ENCODE measurements at regions not wholly inside any gene's neighbourhood (a gene's known extent, or its start where the extent isn't known, plus 50 kb on each side); places are given as distances from the start of the nearest gene placed in this dataset.

DNA sequence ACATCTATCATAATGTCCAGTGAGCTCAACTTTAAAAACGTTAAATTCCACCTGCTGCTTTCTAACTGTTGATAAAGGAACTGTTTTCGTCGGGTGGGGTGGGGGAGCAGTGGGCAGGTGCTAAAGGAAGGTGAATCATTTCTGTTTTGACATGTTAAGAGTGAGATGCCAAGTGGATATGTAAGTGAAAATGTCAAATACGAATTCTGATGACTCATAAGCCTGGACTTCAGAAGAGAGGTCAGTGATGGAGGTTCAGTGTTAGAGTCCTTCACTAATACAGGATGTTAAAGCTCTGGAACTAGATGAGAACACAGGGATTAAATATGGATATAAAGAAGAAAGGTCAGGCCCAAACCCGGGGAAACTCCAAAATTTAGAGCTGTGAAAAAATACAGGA lies 617.9 kb upstream of the CTNND2 start (continued):
- TF ChIP-seq, protein P1, sequence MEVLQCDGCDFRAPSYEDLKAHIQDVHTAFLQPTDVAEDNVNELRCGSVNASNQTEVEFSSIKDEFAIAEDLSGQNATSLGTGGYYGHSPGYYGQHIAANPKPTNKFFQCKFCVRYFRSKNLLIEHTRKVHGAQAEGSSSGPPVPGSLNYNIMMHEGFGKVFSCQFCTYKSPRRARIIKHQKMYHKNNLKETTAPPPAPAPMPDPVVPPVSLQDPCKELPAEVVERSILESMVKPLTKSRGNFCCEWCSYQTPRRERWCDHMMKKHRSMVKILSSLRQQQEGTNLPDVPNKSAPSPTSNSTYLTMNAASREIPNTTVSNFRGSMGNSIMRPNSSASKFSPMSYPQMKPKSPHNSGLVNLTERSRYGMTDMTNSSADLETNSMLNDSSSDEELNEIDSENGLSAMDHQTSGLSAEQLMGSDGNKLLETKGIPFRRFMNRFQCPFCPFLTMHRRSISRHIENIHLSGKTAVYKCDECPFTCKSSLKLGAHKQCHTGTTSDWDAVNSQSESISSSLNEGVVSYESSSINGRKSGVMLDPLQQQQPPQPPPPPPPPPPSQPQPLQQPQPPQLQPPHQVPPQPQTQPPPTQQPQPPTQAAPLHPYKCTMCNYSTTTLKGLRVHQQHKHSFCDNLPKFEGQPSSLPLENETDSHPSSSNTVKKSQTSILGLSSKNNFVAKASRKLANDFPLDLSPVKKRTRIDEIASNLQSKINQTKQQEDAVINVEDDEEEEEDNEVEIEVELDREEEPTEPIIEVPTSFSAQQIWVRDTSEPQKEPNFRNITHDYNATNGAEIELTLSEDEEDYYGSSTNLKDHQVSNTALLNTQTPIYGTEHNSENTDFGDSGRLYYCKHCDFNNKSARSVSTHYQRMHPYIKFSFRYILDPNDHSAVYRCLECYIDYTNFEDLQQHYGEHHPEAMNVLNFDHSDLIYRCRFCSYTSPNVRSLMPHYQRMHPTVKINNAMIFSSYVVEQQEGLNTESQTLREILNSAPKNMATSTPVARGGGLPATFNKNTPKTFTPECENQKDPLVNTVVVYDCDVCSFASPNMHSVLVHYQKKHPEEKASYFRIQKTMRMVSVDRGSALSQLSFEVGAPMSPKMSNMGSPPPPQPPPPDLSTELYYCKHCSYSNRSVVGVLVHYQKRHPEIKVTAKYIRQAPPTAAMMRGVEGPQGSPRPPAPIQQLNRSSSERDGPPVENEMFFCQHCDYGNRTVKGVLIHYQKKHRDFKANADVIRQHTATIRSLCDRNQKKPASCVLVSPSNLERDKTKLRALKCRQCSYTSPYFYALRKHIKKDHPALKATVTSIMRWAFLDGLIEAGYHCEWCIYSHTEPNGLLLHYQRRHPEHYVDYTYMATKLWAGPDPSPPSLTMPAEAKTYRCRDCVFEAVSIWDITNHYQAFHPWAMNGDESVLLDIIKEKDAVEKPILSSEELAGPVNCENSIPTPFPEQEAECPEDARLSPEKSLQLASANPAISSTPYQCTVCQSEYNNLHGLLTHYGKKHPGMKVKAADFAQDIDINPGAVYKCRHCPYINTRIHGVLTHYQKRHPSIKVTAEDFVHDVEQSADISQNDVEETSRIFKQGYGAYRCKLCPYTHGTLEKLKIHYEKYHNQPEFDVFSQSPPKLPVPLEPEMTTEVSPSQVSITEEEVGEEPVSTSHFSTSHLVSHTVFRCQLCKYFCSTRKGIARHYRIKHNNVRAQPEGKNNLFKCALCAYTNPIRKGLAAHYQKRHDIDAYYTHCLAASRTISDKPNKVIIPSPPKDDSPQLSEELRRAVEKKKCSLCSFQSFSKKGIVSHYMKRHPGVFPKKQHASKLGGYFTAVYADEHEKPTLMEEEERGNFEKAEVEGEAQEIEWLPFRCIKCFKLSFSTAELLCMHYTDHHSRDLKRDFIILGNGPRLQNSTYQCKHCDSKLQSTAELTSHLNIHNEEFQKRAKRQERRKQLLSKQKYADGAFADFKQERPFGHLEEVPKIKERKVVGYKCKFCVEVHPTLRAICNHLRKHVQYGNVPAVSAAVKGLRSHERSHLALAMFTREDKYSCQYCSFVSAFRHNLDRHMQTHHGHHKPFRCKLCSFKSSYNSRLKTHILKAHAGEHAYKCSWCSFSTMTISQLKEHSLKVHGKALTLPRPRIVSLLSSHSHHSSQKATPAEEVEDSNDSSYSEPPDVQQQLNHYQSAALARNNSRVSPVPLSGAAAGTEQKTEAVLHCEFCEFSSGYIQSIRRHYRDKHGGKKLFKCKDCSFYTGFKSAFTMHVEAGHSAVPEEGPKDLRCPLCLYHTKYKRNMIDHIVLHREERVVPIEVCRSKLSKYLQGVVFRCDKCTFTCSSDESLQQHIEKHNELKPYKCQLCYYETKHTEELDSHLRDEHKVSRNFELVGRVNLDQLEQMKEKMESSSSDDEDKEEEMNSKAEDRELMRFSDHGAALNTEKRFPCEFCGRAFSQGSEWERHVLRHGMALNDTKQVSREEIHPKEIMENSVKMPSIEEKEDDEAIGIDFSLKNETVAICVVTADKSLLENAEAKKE (CRISPR knock-in tag; IDR thresholded peaks at IDR 0.05) = no peak
- TF ChIP-seq CREB1 (CRISPR knock-in tag; IDR thresholded peaks at IDR 0.05; ENCODE audit: low read depth) (no peak), EZH2 (IDR thresholded peaks at IDR 0.05; ENCODE audit: low read depth, unreplicated experiment) (no peak), NANOG (IDR thresholded peaks at IDR 0.05; ENCODE audit: borderline replicate concordance) (no peak), JUNB (IDR thresholded peaks at IDR 0.05; ENCODE audit: unreplicated experiment) (no peak), EZH2phosphoT487 (IDR thresholded peaks at IDR 0.05; ENCODE audit: unreplicated experiment) (no peak), STAT1 (IDR thresholded peaks at IDR 0.05; ENCODE audit: unreplicated experiment) (no peak)
- TF ChIP-seq, protein P2, sequence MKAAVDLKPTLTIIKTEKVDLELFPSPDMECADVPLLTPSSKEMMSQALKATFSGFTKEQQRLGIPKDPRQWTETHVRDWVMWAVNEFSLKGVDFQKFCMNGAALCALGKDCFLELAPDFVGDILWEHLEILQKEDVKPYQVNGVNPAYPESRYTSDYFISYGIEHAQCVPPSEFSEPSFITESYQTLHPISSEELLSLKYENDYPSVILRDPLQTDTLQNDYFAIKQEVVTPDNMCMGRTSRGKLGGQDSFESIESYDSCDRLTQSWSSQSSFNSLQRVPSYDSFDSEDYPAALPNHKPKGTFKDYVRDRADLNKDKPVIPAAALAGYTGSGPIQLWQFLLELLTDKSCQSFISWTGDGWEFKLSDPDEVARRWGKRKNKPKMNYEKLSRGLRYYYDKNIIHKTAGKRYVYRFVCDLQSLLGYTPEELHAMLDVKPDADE (IDR thresholded peaks at IDR 0.05) = no peak
- TF ChIP-seq, protein P3, sequence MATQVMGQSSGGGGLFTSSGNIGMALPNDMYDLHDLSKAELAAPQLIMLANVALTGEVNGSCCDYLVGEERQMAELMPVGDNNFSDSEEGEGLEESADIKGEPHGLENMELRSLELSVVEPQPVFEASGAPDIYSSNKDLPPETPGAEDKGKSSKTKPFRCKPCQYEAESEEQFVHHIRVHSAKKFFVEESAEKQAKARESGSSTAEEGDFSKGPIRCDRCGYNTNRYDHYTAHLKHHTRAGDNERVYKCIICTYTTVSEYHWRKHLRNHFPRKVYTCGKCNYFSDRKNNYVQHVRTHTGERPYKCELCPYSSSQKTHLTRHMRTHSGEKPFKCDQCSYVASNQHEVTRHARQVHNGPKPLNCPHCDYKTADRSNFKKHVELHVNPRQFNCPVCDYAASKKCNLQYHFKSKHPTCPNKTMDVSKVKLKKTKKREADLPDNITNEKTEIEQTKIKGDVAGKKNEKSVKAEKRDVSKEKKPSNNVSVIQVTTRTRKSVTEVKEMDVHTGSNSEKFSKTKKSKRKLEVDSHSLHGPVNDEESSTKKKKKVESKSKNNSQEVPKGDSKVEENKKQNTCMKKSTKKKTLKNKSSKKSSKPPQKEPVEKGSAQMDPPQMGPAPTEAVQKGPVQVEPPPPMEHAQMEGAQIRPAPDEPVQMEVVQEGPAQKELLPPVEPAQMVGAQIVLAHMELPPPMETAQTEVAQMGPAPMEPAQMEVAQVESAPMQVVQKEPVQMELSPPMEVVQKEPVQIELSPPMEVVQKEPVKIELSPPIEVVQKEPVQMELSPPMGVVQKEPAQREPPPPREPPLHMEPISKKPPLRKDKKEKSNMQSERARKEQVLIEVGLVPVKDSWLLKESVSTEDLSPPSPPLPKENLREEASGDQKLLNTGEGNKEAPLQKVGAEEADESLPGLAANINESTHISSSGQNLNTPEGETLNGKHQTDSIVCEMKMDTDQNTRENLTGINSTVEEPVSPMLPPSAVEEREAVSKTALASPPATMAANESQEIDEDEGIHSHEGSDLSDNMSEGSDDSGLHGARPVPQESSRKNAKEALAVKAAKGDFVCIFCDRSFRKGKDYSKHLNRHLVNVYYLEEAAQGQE (IDR thresholded peaks at IDR 0.05; ENCODE audit: unreplicated experiment) = no peak
- TF ChIP-seq, protein P4, sequence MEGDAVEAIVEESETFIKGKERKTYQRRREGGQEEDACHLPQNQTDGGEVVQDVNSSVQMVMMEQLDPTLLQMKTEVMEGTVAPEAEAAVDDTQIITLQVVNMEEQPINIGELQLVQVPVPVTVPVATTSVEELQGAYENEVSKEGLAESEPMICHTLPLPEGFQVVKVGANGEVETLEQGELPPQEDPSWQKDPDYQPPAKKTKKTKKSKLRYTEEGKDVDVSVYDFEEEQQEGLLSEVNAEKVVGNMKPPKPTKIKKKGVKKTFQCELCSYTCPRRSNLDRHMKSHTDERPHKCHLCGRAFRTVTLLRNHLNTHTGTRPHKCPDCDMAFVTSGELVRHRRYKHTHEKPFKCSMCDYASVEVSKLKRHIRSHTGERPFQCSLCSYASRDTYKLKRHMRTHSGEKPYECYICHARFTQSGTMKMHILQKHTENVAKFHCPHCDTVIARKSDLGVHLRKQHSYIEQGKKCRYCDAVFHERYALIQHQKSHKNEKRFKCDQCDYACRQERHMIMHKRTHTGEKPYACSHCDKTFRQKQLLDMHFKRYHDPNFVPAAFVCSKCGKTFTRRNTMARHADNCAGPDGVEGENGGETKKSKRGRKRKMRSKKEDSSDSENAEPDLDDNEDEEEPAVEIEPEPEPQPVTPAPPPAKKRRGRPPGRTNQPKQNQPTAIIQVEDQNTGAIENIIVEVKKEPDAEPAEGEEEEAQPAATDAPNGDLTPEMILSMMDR (conservative IDR thresholded peaks at IDR 0.05; ENCODE audit: low read depth in 2 of 2) = no peak

Measured in GM23338 (cell line).